Left lung (tissue), 4 donors: ENCODE measurements at regions not wholly inside any gene's neighbourhood (a gene's known extent, or its start where the extent isn't known, plus 50 kb on each side); places are given as distances from the start of the nearest gene placed in this dataset.
A peak's percentile ranks its signal among the peaks of the same experiment; 100 is the strongest.

Experiments
- ATAC-seq: fragments of 200-7000 bp; cut with Tn5 transposase; one replicate; pipeline ENCODE4 v1.9.1; 2020; ENCODE audit warnings: moderate library complexity
- DNase-seq, 4 donors: peaks; one replicate each; pipeline ENCODE4 v3.0.0-alpha.2; 2013 to 2020
- H3K27ac ChIP-seq, 2 donors: fragments of 200-600 bp; sonication (generic) in 1 of 2; one replicate each; pipeline versions ENCODE4 v1.5.0 to v1.8.0; 2020 to 2021
- H3K27me3 ChIP-seq, 2 donors: fragments of 200-600 bp; sonication (generic) in 1 of 2; one replicate each; pipeline versions ENCODE4 v1.5.0 to v1.8.0; 2020 to 2021
- H3K36me3 ChIP-seq, 2 donors: fragments of 200-600 bp; sonication (generic) in 1 of 2; one replicate each; pipeline versions ENCODE4 v1.5.0 to v1.8.0; 2020 to 2021
- H3K4me1 ChIP-seq, 2 donors: fragments of 200-600 bp; one replicate each; pipeline ENCODE4 v1.8.0; 2021
- H3K4me3 ChIP-seq, 2 donors: fragments of 200-600 bp; sonication (generic) in 1 of 2; one replicate each; pipeline versions ENCODE4 v1.5.0 to v1.8.0; 2020 to 2021; ENCODE audit warnings: mild to moderate bottlenecking in 1 of 2
- H3K9me3 ChIP-seq, 2 donors: fragments of 200-600 bp; sonication (generic) in 1 of 2; one replicate each; pipeline versions ENCODE4 v1.5.0 to v1.8.0; 2020 to 2021
- CTCF ChIP-seq, 2 donors: fragments of 200-600 bp; sonication (generic) in 1 of 2; IDR thresholded peaks; one replicate each; pipeline versions ENCODE4 v1.5.0 to v1.8.0; 2021; ENCODE audit warnings: antibody characterized with exemption in 2 of 2
- intact Hi-C, 2 donors: fragments of 100-400 bp; cut with DNase I; formaldehyde crosslinking; loops; one replicate each; pipeline versions ENCODE4 v1.11.2 to v1.14.2; 2022
- donor health status: DM: no; HTN: yes; CAD: no.
- donor health status: DM: no; HTN: no; CAD: no.

GRCh38 chr3:102269406-102269805 is 165.4 kb upstream of the ZPLD1 start:
- no peak for TF ChIP-seq CTCF (IDR thresholded peaks at IDR 0.05)
- DNase-seq (no peak), ATAC-seq (no peak)
- intact Hi-C loops: no loop called here
- H3K27ac ChIP-seq: no peak overlapping the region
- H3K36me3 ChIP-seq: no peaks in the 10 kb centered on the region
- no peaks in the 10 kb centered on the region for H3K4me1 ChIP-seq
- no peak overlapping the region for H3K4me3 ChIP-seq
- H3K9me3 ChIP-seq: no peaks in the 10 kb centered on the region
- no peaks in the 10 kb centered on the region for H3K27me3 ChIP-seq

GRCh38 chr3:102290241-102290640 is 144.6 kb upstream of the ZPLD1 start:
- ATAC-seq: no peak
- intact Hi-C loops: no loop called here

GRCh38 chr3:102295756-102296155 is 139.1 kb upstream of the ZPLD1 start:
- H3K36me3 ChIP-seq: no peaks in the 10 kb centered on the region
- no peak overlapping the region for H3K27ac ChIP-seq
- DNase-seq: no peak
- peaks cover 0 to 3% of the 10 kb centered on the region in 2 donors for H3K9me3 ChIP-seq
- H3K4me3 ChIP-seq: no peak overlapping the region
- no peak for ATAC-seq
- intact Hi-C loops: no loop called here
- no peaks in the 10 kb centered on the region for H3K27me3 ChIP-seq
- H3K4me1 ChIP-seq: no peaks in the 10 kb centered on the region
- no peak for TF ChIP-seq CTCF (IDR thresholded peaks at IDR 0.05)

More at GRCh38 chr3:102290241-102290640, 144.6 kb upstream of the ZPLD1 start:
- no peaks in the 10 kb centered on the region for H3K27me3 ChIP-seq
- no peak overlapping the region for H3K27ac ChIP-seq
- H3K4me3 ChIP-seq: no peak overlapping the region
- TF ChIP-seq CTCF (IDR thresholded peaks at IDR 0.05): no peak
- H3K9me3 ChIP-seq: peaks cover 0 to 7% of the 10 kb centered on the region in 2 donors
- H3K4me1 ChIP-seq: no peaks in the 10 kb centered on the region
- DNase-seq: no peak
- H3K36me3 ChIP-seq: no peaks in the 10 kb centered on the region

- intact Hi-C loops: no loop called here
- Histone ChIP-seq H3K4me3 (no peak overlapping the region), H3K27me3 (no peaks in the 10 kb centered on the region), H3K4me1 (no peaks in the 10 kb centered on the region), H3K27ac (no peak overlapping the region), H3K36me3 (no peaks in the 10 kb centered on the region), H3K9me3 (no peaks in the 10 kb centered on the region)
- DNase-seq (no peak), ATAC-seq (no peak)
- no peak for TF ChIP-seq CTCF (IDR thresholded peaks at IDR 0.05)
These were observed 137.7 kb upstream of the ZPLD1 start for GRCh38 chr3:102297072-102297658.

GRCh38 chr3:102299125-102299877 is 135.5 kb upstream of the ZPLD1 start:
- TF ChIP-seq CTCF (IDR thresholded peaks at IDR 0.05): no peak

More at GRCh38 chr3:102299125-102299877, 135.5 kb upstream of the ZPLD1 start:
- Histone ChIP-seq H3K9me3 (no peaks in the 10 kb centered on the region), H3K4me3 (no peak overlapping the region), H3K4me1 (no peaks in the 10 kb centered on the region), H3K27ac (no peak overlapping the region), H3K27me3 (no peaks in the 10 kb centered on the region), H3K36me3 (no peaks in the 10 kb centered on the region)
- ATAC-seq: peak; percentile 61
- DNase-seq: no peak
- intact Hi-C loops: no loop called here
